Activated CD8-positive, alpha-beta memory T cell treated with anti-CD3 and anti-CD28 coated beads for 4 hours (primary cell): ENCODE measurements at regions not wholly inside any gene's neighbourhood (a gene's known extent, or its start where the extent isn't known, plus 50 kb on each side); places are given as distances from the start of the nearest gene placed in this dataset.

ENCODE experiments used
- DNase-seq, 2 donors: peaks; one replicate each; pipeline ENCODE4 v3.0.0-alpha.2; 2020; ENCODE audit warnings: low read depth in 2 of 2

GRCh38 chr11:134478611-134479010, 66.6 kb upstream of the B3GAT1 start:
- no peak for DNase-seq

GRCh38 chr11:134478176-134478575, 66.1 kb upstream of the B3GAT1 start:
- DNase-seq, result no peak

GRCh38 chr11:134477486-134477885, 65.4 kb upstream of the B3GAT1 start:
- DNase-seq, result no peak

GRCh38 chr11:134476435-134477021, 64.5 kb upstream of the B3GAT1 start:
- DNase-seq, result no peak

GRCh38 chr11:134475951-134476350, 63.9 kb upstream of the B3GAT1 start:
- no peak for DNase-seq

- no peak for DNase-seq
Measured at GRCh38 chr11:134474942-134475341, 62.9 kb upstream of the B3GAT1 start.

- DNase-seq, result no peak
Measured at GRCh38 chr11:134474070-134474860, 62.2 kb upstream of the B3GAT1 start.

- no peak for DNase-seq
Measured at GRCh38 chr11:134471716-134472455, 59.8 kb upstream of the B3GAT1 start.

- no peak for DNase-seq
Measured at GRCh38 chr11:134471087-134471715, 59.2 kb upstream of the B3GAT1 start.

GRCh38 chr11:134470238-134470637, 58.2 kb upstream of the B3GAT1 start:
- DNase-seq, result no peak

GRCh38 chr11:134469627-134470026, 57.6 kb upstream of the B3GAT1 start:
- DNase-seq, result no peak

- no peak for DNase-seq
Measured at GRCh38 chr11:134468796-134469195, 56.8 kb upstream of the B3GAT1 start.

GRCh38 chr11:134468081-134468668, 56.1 kb upstream of the B3GAT1 start:
- no peak for DNase-seq

GRCh38 chr11:134466610-134467567, 54.8 kb upstream of the B3GAT1 start:
- DNase-seq, result no peak

- DNase-seq, result no peak
Measured at GRCh38 chr11:134466156-134466555, 54.1 kb upstream of the B3GAT1 start.

- no peak for DNase-seq
Measured at GRCh38 chr11:134464981-134465730, 53.1 kb upstream of the B3GAT1 start.

GRCh38 chr11:134464196-134464595, 52.2 kb upstream of the B3GAT1 start:
- no peak for DNase-seq

- DNase-seq, result no peak
Measured at GRCh38 chr11:134463716-134464115, 51.7 kb upstream of the B3GAT1 start.
